Stimulated activated CD4-positive, alpha-beta T cell treated with anti-CD3 and anti-CD28 coated beads, Interleukin-15, amount 100 ng/mL, for 48 hours (primary cell): ENCODE measurements at regions not wholly inside any gene's neighbourhood (a gene's known extent, or its start where the extent isn't known, plus 50 kb on each side); places are given as distances from the start of the nearest gene placed in this dataset.

Source experiments
- DNase-seq, 2 donors: peaks; one replicate each; pipeline ENCODE4 v3.0.0-alpha.2; 2020; ENCODE audit warnings: low read depth in 2 of 2

GRCh38 chr22:19621373-19622060 is 92.8 kb upstream of the SEPTIN5 start:
- DNase-seq: no peak

- DNase-seq: no peak
Measured at GRCh38 chr22:19622061-19622441, 92.3 kb upstream of the SEPTIN5 start.

GRCh38 chr22:19625331-19626041 is 88.8 kb upstream of the SEPTIN5 start:
- no peak for DNase-seq

GRCh38 chr22:19626042-19626587 is 88.2 kb upstream of the SEPTIN5 start:
- no peak for DNase-seq

- no peak for DNase-seq
Measured at GRCh38 chr22:19626666-19627065, 87.6 kb upstream of the SEPTIN5 start.

- no peak for DNase-seq
Measured at GRCh38 chr22:19628038-19628776, 86.1 kb upstream of the SEPTIN5 start.

- DNase-seq: no peak
Measured at GRCh38 chr22:19629331-19629719, 85.0 kb upstream of the SEPTIN5 start.

- peak; percentile 74 to 84 for DNase-seq
Measured at GRCh38 chr22:19629720-19630419, 84.4 kb upstream of the SEPTIN5 start.

- no peak for DNase-seq
Measured at GRCh38 chr22:19630614-19631013, 83.7 kb upstream of the SEPTIN5 start.

GRCh38 chr22:19631899-19632667 is 82.2 kb upstream of the SEPTIN5 start:
- no peak for DNase-seq

- DNase-seq: no peak
Measured at GRCh38 chr22:19632668-19633148, 81.6 kb upstream of the SEPTIN5 start.

- no peak for DNase-seq
Measured at GRCh38 chr22:19634226-19634975, 79.9 kb upstream of the SEPTIN5 start.

GRCh38 chr22:19635644-19636043 is 78.7 kb upstream of the SEPTIN5 start:
- DNase-seq: no peak

GRCh38 chr22:19636696-19637407 is 77.5 kb upstream of the SEPTIN5 start:
- DNase-seq: no peak

- no peak for DNase-seq
Measured at GRCh38 chr22:19637408-19638281, 76.7 kb upstream of the SEPTIN5 start.

GRCh38 chr22:19638282-19639015 is 75.9 kb upstream of the SEPTIN5 start:
- no peak for DNase-seq

- DNase-seq: no peak
Measured at GRCh38 chr22:19639610-19640135, 74.6 kb upstream of the SEPTIN5 start.

GRCh38 chr22:19640306-19640705 is 74.0 kb upstream of the SEPTIN5 start:
- no peak for DNase-seq
